ENCODE measurements at regions not wholly inside any gene's neighbourhood (a gene's known extent, or its start where the extent isn't known, plus 50 kb on each side); places are given as distances from the start of the nearest gene placed in this dataset.

DNA sequence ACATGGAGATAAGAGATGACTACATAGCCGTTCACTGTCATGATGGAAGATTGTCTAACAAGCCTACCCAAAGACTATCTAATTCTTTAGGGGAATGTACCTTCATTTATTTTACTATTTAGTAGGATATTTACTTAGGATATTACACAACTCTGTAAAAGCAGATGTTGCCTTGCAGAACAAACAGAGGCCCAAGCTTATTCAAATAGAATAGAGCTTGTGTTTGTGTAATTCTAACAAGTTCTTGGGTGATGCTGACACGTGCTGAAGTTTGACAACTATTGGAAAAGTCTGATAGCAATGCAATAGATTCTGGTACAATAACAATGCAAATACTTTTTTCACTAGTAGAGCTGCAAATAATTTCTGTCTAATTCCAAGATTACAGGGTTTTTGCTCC, 447.6 kb downstream of the TOX3 start:
- TF ChIP-seq, protein P1, sequence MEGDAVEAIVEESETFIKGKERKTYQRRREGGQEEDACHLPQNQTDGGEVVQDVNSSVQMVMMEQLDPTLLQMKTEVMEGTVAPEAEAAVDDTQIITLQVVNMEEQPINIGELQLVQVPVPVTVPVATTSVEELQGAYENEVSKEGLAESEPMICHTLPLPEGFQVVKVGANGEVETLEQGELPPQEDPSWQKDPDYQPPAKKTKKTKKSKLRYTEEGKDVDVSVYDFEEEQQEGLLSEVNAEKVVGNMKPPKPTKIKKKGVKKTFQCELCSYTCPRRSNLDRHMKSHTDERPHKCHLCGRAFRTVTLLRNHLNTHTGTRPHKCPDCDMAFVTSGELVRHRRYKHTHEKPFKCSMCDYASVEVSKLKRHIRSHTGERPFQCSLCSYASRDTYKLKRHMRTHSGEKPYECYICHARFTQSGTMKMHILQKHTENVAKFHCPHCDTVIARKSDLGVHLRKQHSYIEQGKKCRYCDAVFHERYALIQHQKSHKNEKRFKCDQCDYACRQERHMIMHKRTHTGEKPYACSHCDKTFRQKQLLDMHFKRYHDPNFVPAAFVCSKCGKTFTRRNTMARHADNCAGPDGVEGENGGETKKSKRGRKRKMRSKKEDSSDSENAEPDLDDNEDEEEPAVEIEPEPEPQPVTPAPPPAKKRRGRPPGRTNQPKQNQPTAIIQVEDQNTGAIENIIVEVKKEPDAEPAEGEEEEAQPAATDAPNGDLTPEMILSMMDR (conservative IDR thresholded peaks at IDR 0.05; ENCODE audit: low read length), result no peak
- no peak for TF ChIP-seq EZH2phosphoT487 (IDR thresholded peaks at IDR 0.05; ENCODE audit: borderline replicate concordance)
